DOHH2 (cell line): ENCODE measurements at regions not wholly inside any gene's neighbourhood (a gene's known extent, or its start where the extent isn't known, plus 50 kb on each side); places are given as distances from the start of the nearest gene placed in this dataset.

Experiments used
- EZH2phosphoT487 ChIP-seq: fragments of 200-600 bp; sonication (generic); IDR thresholded peaks from 2 replicates; pipeline ENCODE4 v1.6.1; 2017; ENCODE audit warnings: borderline replicate concordance, mild to moderate bottlenecking, antibody characterized with exemption, low read length, moderate library complexity, mixed read lengths
- TF ChIP-seq, protein P1 (sequence below): fragments of 200-600 bp; sonication (generic); IDR thresholded peaks from one replicate; pipeline ENCODE4 v1.5.1; 2014; ENCODE audit warnings: antibody characterized with exemption, mild to moderate bottlenecking, low read depth, low read length; ENCODE audit not compliant: poor library complexity, severe bottlenecking

DNA sequence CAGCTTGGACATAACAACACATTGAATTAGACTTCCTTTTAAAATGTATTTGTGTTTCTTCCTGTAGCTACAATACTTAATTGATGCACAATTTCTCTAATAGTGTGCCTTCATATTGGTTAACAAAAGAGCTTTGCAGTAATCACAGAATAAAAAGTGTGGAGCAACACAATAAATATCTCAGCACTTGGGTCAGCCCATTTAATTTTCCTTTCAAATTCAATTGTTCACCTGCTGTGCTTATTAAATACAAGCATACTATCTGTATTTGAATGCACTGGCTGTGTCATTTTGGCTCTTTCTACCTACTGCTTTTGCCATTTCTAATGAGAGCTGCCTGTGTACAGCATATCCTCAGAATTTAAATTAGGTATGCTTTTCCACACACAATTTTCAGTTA is 1641.3 kb upstream of the SLC39A10 start:
- TF ChIP-seq, protein P1, sequence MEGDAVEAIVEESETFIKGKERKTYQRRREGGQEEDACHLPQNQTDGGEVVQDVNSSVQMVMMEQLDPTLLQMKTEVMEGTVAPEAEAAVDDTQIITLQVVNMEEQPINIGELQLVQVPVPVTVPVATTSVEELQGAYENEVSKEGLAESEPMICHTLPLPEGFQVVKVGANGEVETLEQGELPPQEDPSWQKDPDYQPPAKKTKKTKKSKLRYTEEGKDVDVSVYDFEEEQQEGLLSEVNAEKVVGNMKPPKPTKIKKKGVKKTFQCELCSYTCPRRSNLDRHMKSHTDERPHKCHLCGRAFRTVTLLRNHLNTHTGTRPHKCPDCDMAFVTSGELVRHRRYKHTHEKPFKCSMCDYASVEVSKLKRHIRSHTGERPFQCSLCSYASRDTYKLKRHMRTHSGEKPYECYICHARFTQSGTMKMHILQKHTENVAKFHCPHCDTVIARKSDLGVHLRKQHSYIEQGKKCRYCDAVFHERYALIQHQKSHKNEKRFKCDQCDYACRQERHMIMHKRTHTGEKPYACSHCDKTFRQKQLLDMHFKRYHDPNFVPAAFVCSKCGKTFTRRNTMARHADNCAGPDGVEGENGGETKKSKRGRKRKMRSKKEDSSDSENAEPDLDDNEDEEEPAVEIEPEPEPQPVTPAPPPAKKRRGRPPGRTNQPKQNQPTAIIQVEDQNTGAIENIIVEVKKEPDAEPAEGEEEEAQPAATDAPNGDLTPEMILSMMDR = no peak
- no peak for TF ChIP-seq EZH2phosphoT487
